ENCODE measurements at regions not wholly inside any gene's neighbourhood (a gene's known extent, or its start where the extent isn't known, plus 50 kb on each side); places are given as distances from the start of the nearest gene placed in this dataset.

- no peak for DNase-seq
These were observed 316.9 kb upstream of the ZEB2 start for GRCh38 chr2:144836635-144837350.

GRCh38 chr2:144835634-144836350 is 315.9 kb upstream of the ZEB2 start:
- no peak for DNase-seq

- no peak for DNase-seq
These were observed 315.2 kb upstream of the ZEB2 start for GRCh38 chr2:144834998-144835633.

GRCh38 chr2:144834363-144834762 is 314.4 kb upstream of the ZEB2 start:
- DNase-seq, result no peak

- no peak for DNase-seq
These were observed 313.2 kb upstream of the ZEB2 start for GRCh38 chr2:144833075-144833637.

GRCh38 chr2:144832048-144832447 is 312.1 kb upstream of the ZEB2 start:
- no peak for DNase-seq

GRCh38 chr2:144830543-144830942 is 310.6 kb upstream of the ZEB2 start:
- DNase-seq, result no peak

- no peak for DNase-seq
These were observed 307.5 kb upstream of the ZEB2 start for GRCh38 chr2:144827404-144827803.

GRCh38 chr2:144826105-144826504 is 306.2 kb upstream of the ZEB2 start:
- DNase-seq, result no peak

- DNase-seq, result no peak
These were observed 305.6 kb upstream of the ZEB2 start for GRCh38 chr2:144825331-144826020.

GRCh38 chr2:144824306-144825080 is 304.6 kb upstream of the ZEB2 start:
- DNase-seq, result no peak

GRCh38 chr2:144822966-144823365 is 303.0 kb upstream of the ZEB2 start:
- DNase-seq, result no peak

GRCh38 chr2:144812288-144812687 is 292.4 kb upstream of the ZEB2 start:
- no peak for DNase-seq

GRCh38 chr2:144801766-144802165 is 281.8 kb upstream of the ZEB2 start:
- DNase-seq, result no peak

GRCh38 chr2:144801325-144801724 is 281.4 kb upstream of the ZEB2 start:
- no peak for DNase-seq

GRCh38 chr2:144798989-144799388 is 279.1 kb upstream of the ZEB2 start:
- DNase-seq, result no peak

- DNase-seq, result no peak
These were observed 278.1 kb upstream of the ZEB2 start for GRCh38 chr2:144798034-144798433.

GRCh38 chr2:144796936-144797335 is 277.0 kb upstream of the ZEB2 start:
- DNase-seq, result no peak

GRCh38 chr2:144796164-144796563 is 276.2 kb upstream of the ZEB2 start:
- DNase-seq, result no peak

- DNase-seq, result no peak
These were observed 265.3 kb upstream of the ZEB2 start for GRCh38 chr2:144785253-144785652.

- DNase-seq, result no peak
These were observed 261.1 kb upstream of the ZEB2 start for GRCh38 chr2:144780983-144781382.

GRCh38 chr2:144776766-144777165 is 256.8 kb upstream of the ZEB2 start:
- DNase-seq, result no peak

All from CD4-positive, alpha-beta T cell treated with Interleukin-21 for 1 hour (primary cell).